H1 (cell line): ENCODE measurements at regions not wholly inside any gene's neighbourhood (a gene's known extent, or its start where the extent isn't known, plus 50 kb on each side); places are given as distances from the start of the nearest gene placed in this dataset.

Source experiments
- CTCF ChIA-PET: fragments of 300-600 bp; sonication (Branson Sonifier 250); formaldehyde crosslinking; loops from one replicate; lab custom pipeline; 2021; ENCODE audit not compliant: partially characterized antibody; lab: Charles Lee
- POLR2A ChIA-PET: fragments of 300-600 bp; sonication (Branson Sonifier 250); formaldehyde crosslinking; loops from one replicate; lab custom pipeline; 2021; ENCODE audit warnings: inconsistent platforms; ENCODE audit not compliant: partially characterized antibody; lab: Charles Lee
- DNase-seq, 2 experiments: peaks; one replicate each; pipeline versions ENCODE4 v3.0.0 to v3.0.0-alpha.2; 2010 to 2022; ENCODE audit warnings: low spot score in 2 of 2, low read depth in 1 of 2, mixed read lengths in 1 of 2
- FAIRE-seq: peaks from 2 replicates; lab custom pipeline; 2011; peaks lifted over from hg19 to GRCh38; lab: Jason Lieb, UNC
- H2AFZ ChIP-seq: 2 replicates; pipeline ENCODE4 v1.8.1; 2012; ENCODE audit warnings: low read length, inconsistent platforms
- H2AK5ac ChIP-seq: 2 replicates; pipeline ENCODE4 v1.6.1; 2013; ENCODE audit warnings: low read depth, low read length
- H2BK120ac ChIP-seq: replicated peaks from 2 replicates; pipeline ENCODE3; 2013; ENCODE audit warnings: low read depth, low read length, inconsistent platforms
- H2BK12ac ChIP-seq: 2 replicates; pipeline ENCODE4 v1.6.1; 2013; ENCODE audit warnings: low read depth, low read length
- H2BK15ac ChIP-seq: 2 replicates; pipeline ENCODE4 v1.6.1; 2013; ENCODE audit warnings: low read length
- H2BK20ac ChIP-seq: 2 replicates; pipeline ENCODE4 v1.6.1; 2013; ENCODE audit warnings: low read length
- H2BK5ac ChIP-seq: 2 replicates; pipeline ENCODE4 v1.6.1; 2013; ENCODE audit warnings: low read depth, low read length
- H3K14ac ChIP-seq: 2 replicates; pipeline ENCODE4 v1.6.1; 2013; ENCODE audit warnings: inconsistent platforms; ENCODE audit not compliant: insufficient read length
- H3K18ac ChIP-seq: 2 replicates; pipeline ENCODE4 v1.6.1; 2013; ENCODE audit warnings: low read length; ENCODE audit errors: extremely low read depth
- H3K23ac ChIP-seq: 2 replicates; pipeline ENCODE4 v1.6.1; 2013; ENCODE audit warnings: inconsistent platforms; ENCODE audit not compliant: insufficient read length
- H3K23me2 ChIP-seq: 2 replicates; pipeline ENCODE4 v1.6.1; 2013; ENCODE audit warnings: low read depth, low read length
- H3K27ac ChIP-seq: 2 replicates; pipeline ENCODE4 v1.6.1; 2011; ENCODE audit warnings: low read depth, low read length, inconsistent platforms
- H3K27me3 ChIP-seq, 4 experiments: replicated peaks in 1 of 4; 1 replicate in 1 of 4; 2 replicates in 3 of 4; pipeline versions ENCODE4 v1.6.1 to v1.8.1; 2011 to 2013; ENCODE audit warnings: low read length in 3 of 4, mild to moderate bottlenecking in 3 of 4, inconsistent platforms in 2 of 4, mixed read lengths in 2 of 4, moderate library complexity in 1 of 4; ENCODE audit not compliant: control insufficient read depth in 3 of 4, insufficient read depth in 3 of 4; ENCODE audit errors: extremely low read depth in 1 of 4
- H3K36me3 ChIP-seq, 4 experiments: 2 replicates each; pipeline versions ENCODE4 v1.6.1 to v1.8.1; 2011 to 2013; ENCODE audit warnings: mild to moderate bottlenecking in 4 of 4, low read length in 3 of 4, moderate library complexity in 2 of 4, control low read depth in 1 of 4, inconsistent platforms in 1 of 4; ENCODE audit not compliant: insufficient read depth in 4 of 4, control insufficient read depth in 2 of 4
- H3K4ac ChIP-seq: replicated peaks from 2 replicates; pipeline ENCODE3; 2013; ENCODE audit warnings: low read length, low read depth, mixed read lengths, inconsistent platforms; ENCODE audit not compliant: insufficient read length
- H3K4me1 ChIP-seq, 4 experiments: replicated peaks in 1 of 4; 1 replicate in 1 of 4; 2 replicates in 3 of 4; pipeline versions ENCODE4 v1.6.1 to v1.8.1; 2011 to 2013; ENCODE audit warnings: low read length in 3 of 4, inconsistent platforms in 2 of 4, mixed read lengths in 1 of 4; ENCODE audit not compliant: insufficient read depth in 4 of 4, control insufficient read depth in 3 of 4
- H3K4me2 ChIP-seq, 2 experiments: 2 replicates each; pipeline versions ENCODE4 v1.6.1 to v1.8.1; 2011 to 2013; ENCODE audit warnings: low read depth in 2 of 2, low read length in 2 of 2, control low read depth in 1 of 2, inconsistent platforms in 1 of 2, mild to moderate bottlenecking in 1 of 2; ENCODE audit not compliant: insufficient read depth in 1 of 2
- H3K4me3 ChIP-seq, 4 experiments: fragments of 200-600, 300-600 bp in 1 of 4; sonication (generic), shearing (Covaris generic), sonication (Bioruptor Twin) in 1 of 4; 2 replicates each; pipeline versions ENCODE4 v1.5.1 to v1.8.1; 2011 to 2016; ENCODE audit warnings: low read length in 4 of 4, low read depth in 3 of 4, control low read depth in 2 of 4, inconsistent platforms in 2 of 4, mild to moderate bottlenecking in 2 of 4, mixed read lengths in 1 of 4, moderate library complexity in 1 of 4; ENCODE audit not compliant: insufficient read depth in 2 of 4; ENCODE audit errors: extremely low read depth in 1 of 4
- H3K56ac ChIP-seq: replicated peaks from 2 replicates; pipeline ENCODE3; 2013; ENCODE audit warnings: low read depth, mild to moderate bottlenecking, mixed read lengths, low read length, inconsistent platforms; ENCODE audit not compliant: insufficient read length
- H3K79me1 ChIP-seq: 2 replicates; pipeline ENCODE4 v1.6.1; 2013; ENCODE audit warnings: low read depth, low read length, control low read depth
- H3K79me2 ChIP-seq, 2 experiments: 2 replicates each; pipeline versions ENCODE4 v1.6.1 to v1.8.1; 2012 to 2013; ENCODE audit warnings: low read length in 2 of 2, mild to moderate bottlenecking in 2 of 2, inconsistent platforms in 1 of 2; ENCODE audit not compliant: insufficient read depth in 2 of 2, control insufficient read depth in 1 of 2
- H3K9ac ChIP-seq, 4 experiments: replicated peaks in 1 of 4; 1 replicate in 1 of 4; 2 replicates in 3 of 4; pipeline versions ENCODE4 v1.6.1 to v1.8.1; 2011 to 2013; ENCODE audit warnings: low read depth in 3 of 4, low read length in 3 of 4, control low read depth in 2 of 4, mild to moderate bottlenecking in 2 of 4, moderate library complexity in 2 of 4, inconsistent platforms in 1 of 4; ENCODE audit errors: extremely low read depth in 1 of 4
- H3K9me3 ChIP-seq, 2 experiments: 2 replicates each; pipeline versions ENCODE4 v1.6.1 to v1.8.1; 2012 to 2013; ENCODE audit warnings: mild to moderate bottlenecking in 2 of 2, moderate library complexity in 2 of 2, control low read depth in 1 of 2, inconsistent platforms in 1 of 2, low read depth in 1 of 2, low read length in 1 of 2, mixed read lengths in 1 of 2; ENCODE audit not compliant: insufficient read depth in 2 of 2
- H4K20me1 ChIP-seq, 2 experiments: replicated peaks in 1 of 2; 2 replicates each; pipeline versions ENCODE3 to v1.8.1; 2011 to 2013; ENCODE audit warnings: inconsistent platforms in 2 of 2, low read length in 2 of 2, mild to moderate bottlenecking in 1 of 2; ENCODE audit not compliant: insufficient read depth in 2 of 2, control insufficient read depth in 1 of 2
- H4K5ac ChIP-seq: 2 replicates; pipeline ENCODE4 v1.6.1; 2013; ENCODE audit warnings: low read length, low read depth, mixed read lengths, inconsistent platforms; ENCODE audit not compliant: insufficient read length
- H4K8ac ChIP-seq: 2 replicates; pipeline ENCODE4 v1.8.0; 2013; ENCODE audit warnings: mild to moderate bottlenecking, moderate library complexity, low read length, inconsistent platforms; ENCODE audit not compliant: insufficient read depth; ENCODE audit errors: extremely low read depth
- H4K91ac ChIP-seq: replicated peaks from 2 replicates; pipeline ENCODE3; 2013; ENCODE audit warnings: low read length, mixed read lengths, inconsistent platforms; ENCODE audit not compliant: insufficient read length
- CTBP2 ChIP-seq: IDR thresholded peaks from 2 replicates; pipeline ENCODE4 v1.7.0; 2011; ENCODE audit warnings: borderline replicate concordance, mild to moderate bottlenecking, moderate library complexity, mixed read lengths, low read length; ENCODE audit not compliant: insufficient read depth, insufficient read length
- KDM5A ChIP-seq: fragments of 200-600 bp; IDR thresholded peaks from 2 replicates; pipeline ENCODE4 v1.7.1; 2012; ENCODE audit warnings: mild to moderate bottlenecking, low read length, inconsistent platforms, mixed read lengths
- SIX5 ChIP-seq: IDR thresholded peaks from 2 replicates; pipeline ENCODE4 v1.6.1; 2011; ENCODE audit warnings: mild to moderate bottlenecking, low read depth, low read length
- SP4 ChIP-seq: IDR thresholded peaks from 2 replicates; pipeline ENCODE4 v1.6.1; 2012; ENCODE audit warnings: low read length, inconsistent platforms
- SRF ChIP-seq: IDR thresholded peaks from 2 replicates; pipeline ENCODE4 v1.6.1; 2011; ENCODE audit warnings: mild to moderate bottlenecking, low read depth, low read length, moderate library complexity
- WGBS, 2 experiments: shearing (Covaris generic) in 1 of 2; methylation state at CpG; one replicate each; pipeline versions ENCODE4 v1.1.6 to v1.1.7; 2013 to 2015; ENCODE audit warnings: low lambda C conversion rate in 2 of 2, mixed read lengths in 2 of 2, inconsistent platforms in 1 of 2, low coverage in 1 of 2, missing lambda C conversion rate in 1 of 2; ENCODE audit not compliant: insufficient replicate concordance in 2 of 2, insufficient coverage in 1 of 2, insufficient read length in 1 of 2; ENCODE audit errors: extremely low coverage in 1 of 2, missing lambda C conversion rate in 1 of 2; 5-methylcytosine and 5-hydroxymethylcytosine counted together

GRCh38 chr18:44558767-44559166 is 121.9 kb upstream of the SETBP1 start:
- H3K23me2 ChIP-seq: no peaks in the 10 kb centered on the region
- H4K91ac ChIP-seq: no peak overlapping the region
- no peak overlapping the region for H2BK5ac ChIP-seq
- no peak overlapping the region for H4K8ac ChIP-seq
- H3K79me1 ChIP-seq: no peaks in the 10 kb centered on the region
- no peak overlapping the region for H2BK20ac ChIP-seq
- ChIA-PET POLR2A (no interaction called here), CTCF (interaction anchor here (1.3 to 1.4 kb wide), 2 partner anchors 11 to 21 kb away, joined by 3 to 4 read pairs; no protein-coding TSS in a partner anchor)
- H2BK120ac ChIP-seq: no peak overlapping the region
- no peak overlapping the region for H3K56ac ChIP-seq
- 82% methylated on average over 1 of the region's 1 CpG; no CpG with 5 or more reads in 1 of the 2 experiments for WGBS, 2 experiments
- no peak for TF ChIP-seq SRF
- TF ChIP-seq KDM5A: no peak
- TF ChIP-seq SIX5: no peak
- TF ChIP-seq CTBP2: no peak
- no peak for TF ChIP-seq SP4
- no peaks in the 10 kb centered on the region for H4K20me1 ChIP-seq
- no peak overlapping the region for H3K4me3 ChIP-seq
- no peak overlapping the region for H3K23ac ChIP-seq
- H2BK12ac ChIP-seq: no peak overlapping the region
- no peak overlapping the region for H3K9ac ChIP-seq
- H3K36me3 ChIP-seq: no peaks in the 10 kb centered on the region
- H2BK15ac ChIP-seq: no peak overlapping the region
- no peak overlapping the region for H3K4ac ChIP-seq
- FAIRE-seq (no peak), DNase-seq (no peak)
- no peak overlapping the region for H4K5ac ChIP-seq
- no peak overlapping the region for H2AK5ac ChIP-seq
- no peak overlapping the region for H3K27ac ChIP-seq
- H3K79me2 ChIP-seq: no peaks in the 10 kb centered on the region
- no peak overlapping the region for H2AFZ ChIP-seq
- 0 out of 7 replicates have a peak, but pooled peaks cover 0 to 2% (median 0%) of the 10 kb centered on the region in 4 experiments for H3K27me3 ChIP-seq
- no peaks in the 10 kb centered on the region for H3K9me3 ChIP-seq
- no peak overlapping the region for H3K18ac ChIP-seq
- H3K4me2 ChIP-seq: no peak overlapping the region
- no peaks in the 10 kb centered on the region for H3K4me1 ChIP-seq
- H3K14ac ChIP-seq: no peak overlapping the region
